ENCODE measurements at regions not wholly inside any gene's neighbourhood (a gene's known extent, or its start where the extent isn't known, plus 50 kb on each side); places are given as distances from the start of the nearest gene placed in this dataset.

DNA sequence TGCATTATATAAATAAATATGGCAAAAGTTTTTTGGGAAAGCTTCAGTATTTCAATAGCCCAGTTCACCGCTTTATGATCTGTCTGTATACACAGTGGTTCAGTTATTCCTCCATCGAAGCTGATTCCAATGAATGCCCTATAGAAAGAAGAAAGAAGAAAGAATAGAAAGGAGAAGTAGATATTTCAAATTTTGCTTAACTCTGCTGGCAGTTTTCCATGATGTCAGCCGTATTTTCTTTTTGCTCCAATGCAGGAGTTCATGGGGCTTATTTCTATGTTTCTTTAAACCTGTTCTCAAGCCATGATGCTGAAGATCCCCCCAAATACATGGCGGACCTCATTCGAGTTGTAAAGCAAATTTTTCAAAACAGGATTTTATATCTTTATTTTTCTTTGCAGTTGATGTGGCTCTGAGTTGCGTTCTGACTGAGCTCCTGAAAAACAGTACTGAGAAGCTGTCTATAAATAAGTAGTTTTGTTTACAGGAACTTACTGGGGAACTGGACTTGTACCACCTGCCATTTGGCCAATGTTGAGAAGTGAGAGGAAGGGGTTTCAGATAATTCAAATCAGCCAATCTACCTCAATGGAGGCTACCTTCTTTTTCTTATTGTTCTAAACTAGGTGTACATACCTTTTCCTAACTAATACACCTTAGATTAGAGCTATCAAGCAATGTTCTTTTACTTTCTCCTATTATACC, 418.5 kb upstream of the MEF2C start:
- DNase-seq (ENCODE audit: low read depth in 2 of 2), result no peak

DNA sequence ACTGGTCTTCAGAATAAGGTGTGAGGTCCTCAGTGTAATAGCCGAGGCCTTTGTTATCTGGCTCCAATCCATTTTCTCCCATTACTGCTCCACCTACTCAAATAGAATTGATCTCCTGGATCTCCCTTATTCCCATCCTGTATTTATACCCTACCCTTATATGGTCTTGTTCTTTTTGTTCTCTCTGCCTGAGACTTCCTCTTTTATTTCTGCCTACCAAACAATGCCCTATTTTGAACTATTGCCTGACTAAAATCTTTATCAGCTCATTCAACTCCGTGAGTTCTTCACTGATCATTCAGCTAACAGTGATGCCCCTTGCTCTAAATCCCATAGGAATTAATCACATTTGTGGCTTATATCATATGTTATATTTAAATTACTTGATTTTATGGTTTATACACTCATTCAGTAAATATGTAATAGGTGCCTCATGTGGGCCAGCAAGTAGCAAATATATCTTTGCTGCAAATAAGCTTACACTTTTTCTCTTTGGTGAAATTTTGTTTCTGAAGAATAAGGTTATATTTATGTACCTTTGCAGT, 417.5 kb upstream of the MEF2C start:
- no peak for DNase-seq (ENCODE audit: low read depth in 2 of 2)

DNA sequence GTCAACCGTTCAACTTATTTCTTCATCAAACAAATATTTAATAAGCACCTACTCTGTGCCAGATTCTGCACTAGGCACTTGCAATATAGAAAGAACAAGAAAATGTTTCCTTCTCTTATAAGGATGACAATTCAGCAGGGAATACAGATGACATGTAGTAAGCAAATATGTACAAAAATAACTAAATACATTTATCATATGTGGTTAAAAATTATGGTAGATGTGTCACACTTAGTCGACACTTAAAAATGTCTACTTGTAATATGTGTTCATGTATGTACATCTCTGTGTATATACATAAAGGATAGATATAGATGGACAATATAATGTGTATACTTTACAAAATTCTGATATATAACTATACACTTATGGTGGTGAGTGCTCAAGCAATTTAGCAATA, 417.0 kb upstream of the MEF2C start:
- no peak for DNase-seq (ENCODE audit: low read depth in 2 of 2)

DNA sequence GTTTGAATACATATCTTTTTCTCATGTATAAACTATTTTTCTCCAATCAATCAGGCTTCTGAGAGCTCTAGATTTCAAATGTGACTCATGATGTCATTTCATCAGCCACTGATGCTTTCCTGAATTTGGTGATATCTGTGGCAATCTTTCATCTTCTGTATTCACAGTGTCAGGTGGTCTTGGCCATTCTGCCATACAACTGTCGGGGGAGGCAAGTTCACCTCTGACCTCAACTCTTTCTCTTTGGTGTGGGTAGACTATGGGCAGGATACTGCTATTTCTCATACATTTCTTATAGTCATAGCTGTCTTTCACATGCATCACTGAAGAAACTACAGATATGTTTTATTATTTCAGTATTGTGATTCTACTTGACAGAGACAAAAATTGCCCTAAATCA, 414.1 kb upstream of the MEF2C start:
- DNase-seq (ENCODE audit: low read depth in 2 of 2), result no peak

DNA sequence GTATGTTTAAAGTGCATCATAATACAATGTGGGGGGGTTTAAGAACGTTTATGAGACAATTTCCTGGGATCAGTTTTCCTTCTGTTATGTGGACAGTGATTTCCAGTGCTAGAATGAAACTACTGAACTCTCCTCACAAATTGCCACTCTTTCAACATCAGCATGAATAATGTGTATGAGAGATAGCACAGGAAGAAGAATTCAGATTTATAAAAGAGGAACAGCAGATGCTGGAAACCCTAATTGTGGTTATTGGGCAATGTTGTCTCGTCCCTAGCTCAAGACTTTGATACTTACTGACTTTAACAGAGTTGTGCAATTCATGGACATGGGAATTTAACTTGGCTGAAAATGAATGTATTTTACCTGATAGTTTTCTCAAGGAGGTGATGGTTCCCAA, 410.8 kb upstream of the MEF2C start:
- DNase-seq (ENCODE audit: low read depth in 2 of 2), result no peak

DNA sequence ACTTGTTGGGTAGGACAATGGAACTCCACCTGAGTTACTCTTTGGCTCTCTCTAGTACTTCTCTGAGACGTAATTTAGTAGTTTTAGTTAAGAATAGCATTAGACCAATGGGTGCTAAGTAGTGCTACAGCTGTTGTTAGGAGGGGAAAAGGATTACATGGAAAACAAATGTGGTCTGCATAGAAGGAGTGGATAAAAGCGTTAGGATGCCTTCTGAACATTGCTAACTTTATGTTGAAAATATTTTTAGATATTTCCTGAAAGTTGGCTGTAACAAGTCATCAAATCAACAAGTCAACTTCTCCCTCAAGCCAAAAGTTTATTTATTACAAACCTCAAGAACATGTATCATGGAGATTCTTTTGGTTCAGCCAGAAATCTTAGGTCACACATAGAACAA, 409.5 kb upstream of the MEF2C start:
- DNase-seq (ENCODE audit: low read depth in 2 of 2), result no peak

DNA sequence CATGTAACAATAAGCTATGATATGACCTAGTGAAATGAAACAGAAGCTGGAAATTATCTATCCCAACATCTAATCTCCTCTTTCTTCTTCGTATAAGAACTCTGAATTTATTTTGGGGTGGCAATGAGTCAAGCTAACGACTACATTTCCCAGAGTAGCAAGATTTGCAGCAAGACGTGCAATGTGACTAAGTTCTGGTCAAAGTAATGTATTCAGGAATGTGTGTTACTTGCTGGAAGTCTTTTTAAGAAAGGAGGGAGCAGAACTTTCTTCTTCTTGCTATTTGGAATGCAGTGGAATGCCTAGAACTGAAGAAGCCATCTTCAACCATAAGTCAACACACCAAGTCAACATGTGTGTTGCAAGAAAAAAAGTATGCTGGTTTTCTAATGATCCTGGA, 406.6 kb upstream of the MEF2C start:
- DNase-seq (ENCODE audit: low read depth in 2 of 2), result no peak

DNA sequence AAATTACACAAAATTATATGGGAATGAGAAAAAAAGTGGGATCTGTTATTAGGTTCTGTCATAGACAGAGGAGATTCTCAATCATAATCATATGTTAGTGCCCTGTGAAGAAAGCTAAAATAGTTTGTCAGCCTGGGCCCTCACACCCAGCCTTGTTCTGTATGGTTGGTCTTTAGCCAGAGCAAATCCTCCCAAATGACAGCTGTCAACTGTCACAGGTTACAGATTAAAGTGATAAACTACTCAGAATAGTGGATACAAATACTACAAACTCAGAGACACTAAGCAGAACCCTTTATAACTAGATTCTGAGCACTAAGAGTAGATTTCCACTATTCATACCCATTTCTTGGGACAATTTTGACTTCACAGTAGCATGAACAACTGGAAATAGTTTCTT, 405.0 kb upstream of the MEF2C start:
- DNase-seq (ENCODE audit: low read depth in 2 of 2), result no peak

DNA sequence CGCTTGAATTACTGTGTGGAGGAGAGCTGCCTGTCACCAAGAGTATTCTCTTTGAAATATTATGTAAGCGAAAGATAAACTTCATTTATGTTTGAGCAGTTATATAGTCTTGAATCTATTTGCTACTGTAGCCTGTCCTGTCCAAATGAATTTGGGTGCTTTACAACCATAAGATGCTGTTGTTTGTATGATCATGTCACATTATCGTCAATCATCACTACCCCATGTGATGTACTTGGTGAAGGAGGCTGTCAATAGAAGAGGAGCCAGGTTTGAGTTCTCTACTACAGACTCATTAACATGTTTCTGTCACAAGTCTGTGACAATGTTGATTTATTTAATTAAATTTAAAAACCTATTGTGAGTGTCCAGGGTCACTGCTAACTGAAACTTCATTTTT, 403.3 kb upstream of the MEF2C start:
- DNase-seq (ENCODE audit: low read depth in 2 of 2), result no peak

DNA sequence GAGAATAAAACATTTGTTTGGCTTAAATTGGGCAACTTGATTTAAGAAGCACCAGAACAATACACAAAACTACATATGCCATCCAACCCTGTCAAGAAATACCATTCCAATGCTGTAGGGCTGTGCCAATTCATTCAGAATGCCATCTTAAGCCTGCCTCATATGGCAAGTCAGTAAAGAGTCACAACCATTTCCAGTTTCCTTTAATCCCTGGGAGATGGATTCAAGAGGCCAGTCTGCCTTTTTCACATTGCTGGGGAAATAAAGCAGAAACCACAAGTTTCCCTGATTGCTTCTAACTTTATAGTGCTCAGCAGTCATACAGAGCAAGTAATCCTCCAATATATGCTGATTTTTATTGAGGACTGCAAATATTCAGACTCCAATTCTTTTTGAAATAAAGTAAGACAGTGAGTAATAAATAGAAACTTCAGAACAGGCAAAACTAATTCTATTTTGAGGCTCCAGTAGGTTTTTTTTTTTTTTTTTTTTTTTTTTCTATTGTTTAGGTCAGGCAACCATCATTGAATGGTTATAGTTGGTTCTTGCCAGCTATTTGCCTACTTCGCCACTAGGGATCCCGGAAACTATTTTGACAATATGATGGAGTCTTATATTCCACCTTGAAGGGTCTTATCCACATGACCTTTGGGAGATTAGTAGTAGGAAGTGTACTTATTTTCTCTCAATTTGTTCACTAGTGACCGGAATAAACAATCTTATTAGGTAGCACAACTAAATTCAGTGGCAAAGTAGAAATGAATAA, 400.9 kb upstream of the MEF2C start:
- DNase-seq (ENCODE audit: low read depth in 2 of 2), result no peak

DNA sequence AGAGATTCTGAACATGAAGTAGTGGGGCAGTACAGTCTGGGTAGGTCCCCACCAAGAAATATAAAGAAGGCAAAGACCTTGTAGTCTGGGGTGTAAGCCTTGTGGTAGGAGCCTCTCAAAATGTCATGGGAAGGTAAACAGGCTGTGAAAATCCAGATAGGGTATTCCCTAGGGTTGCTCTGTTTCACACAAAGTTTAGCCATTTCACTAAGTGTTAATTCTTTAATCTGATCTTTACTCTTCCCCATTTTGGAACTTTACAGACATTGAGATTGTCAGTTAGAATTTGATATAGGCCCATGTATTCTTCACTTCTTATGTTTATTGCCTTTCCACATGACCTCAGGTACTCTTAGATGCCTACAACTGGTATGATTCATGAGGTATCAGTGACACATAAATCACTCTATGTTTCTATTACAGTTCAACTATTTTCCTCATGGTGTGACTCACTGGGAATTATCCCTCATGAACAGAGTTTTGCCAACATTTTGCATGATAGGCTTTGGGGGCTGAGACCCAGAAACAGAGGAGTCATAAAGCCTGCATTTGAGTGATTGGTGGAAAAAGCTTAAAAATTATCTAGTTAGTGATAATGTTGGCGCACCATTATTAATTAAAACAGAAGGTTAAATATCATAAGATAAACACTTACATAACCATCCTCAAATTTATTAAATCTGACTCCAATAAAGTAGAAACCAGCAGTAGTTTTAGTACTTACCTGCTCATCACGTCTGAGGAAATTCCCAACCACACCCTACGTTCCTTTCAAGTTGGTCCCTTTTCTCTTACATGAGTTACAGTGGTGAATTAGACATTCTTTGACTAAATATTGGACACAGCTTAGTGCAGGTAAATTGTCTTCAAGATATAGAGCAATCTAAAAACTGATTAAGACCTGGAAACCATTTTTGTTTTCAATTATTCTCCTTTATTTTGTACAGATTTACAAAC, 399.8 kb upstream of the MEF2C start:
- no peak for DNase-seq (ENCODE audit: low read depth in 2 of 2)

DNA sequence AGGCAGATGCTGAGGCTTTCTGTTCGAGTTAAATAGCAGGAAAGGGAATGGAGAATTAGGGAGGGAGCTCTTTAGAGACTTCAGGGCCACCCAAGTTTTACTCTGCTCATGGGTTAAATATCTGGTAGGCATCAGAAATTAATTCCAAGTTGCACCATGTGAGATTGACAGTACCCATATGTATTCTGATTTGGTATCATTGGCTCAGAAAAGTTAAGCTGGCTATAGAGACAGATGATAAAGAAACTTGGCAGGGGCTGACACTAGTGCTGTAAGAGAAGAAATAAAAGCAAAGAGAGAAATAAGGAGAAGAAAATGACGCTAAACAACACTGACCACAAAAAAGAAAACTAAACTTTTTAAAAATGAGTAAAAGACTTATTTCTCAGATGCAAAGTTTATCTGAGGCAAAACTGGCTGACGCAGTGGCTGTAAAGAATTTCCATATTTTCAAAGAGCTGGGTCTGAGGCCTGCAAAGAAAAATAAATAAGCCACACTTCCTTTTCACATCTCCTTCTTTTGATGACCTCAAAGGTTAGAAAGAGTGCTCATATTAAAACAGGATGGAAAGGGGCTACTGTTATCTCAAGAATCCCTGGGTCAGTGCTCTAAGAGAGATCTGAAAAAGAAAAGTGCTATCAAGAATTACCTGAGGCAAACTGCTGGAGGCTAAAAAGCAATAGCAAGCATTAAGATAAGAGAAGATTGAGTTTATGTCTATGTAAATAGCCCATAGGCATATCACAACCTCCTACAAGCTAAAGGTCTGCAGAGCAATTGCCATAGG, 399.0 kb upstream of the MEF2C start:
- DNase-seq (ENCODE audit: low read depth in 2 of 2), result no peak

DNA sequence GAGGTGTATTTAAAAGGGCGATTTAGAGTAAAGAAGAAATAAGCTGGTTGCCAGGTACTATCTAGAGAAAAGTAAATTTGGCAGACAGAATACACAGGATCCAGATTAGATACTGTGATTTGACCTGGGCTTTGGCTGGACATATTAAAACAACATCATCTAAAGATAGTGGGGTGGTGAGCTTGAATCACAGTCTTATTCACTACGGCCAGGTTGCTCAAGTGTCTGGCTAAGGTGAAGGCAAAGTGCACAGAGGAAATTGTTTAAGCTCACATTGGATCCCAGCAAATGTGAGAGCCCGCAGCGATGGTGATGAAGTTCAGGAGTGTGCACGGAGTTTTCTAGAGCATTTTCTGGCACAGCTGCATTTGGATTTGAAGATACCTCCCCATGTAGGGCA, 398.2 kb upstream of the MEF2C start:
- DNase-seq (ENCODE audit: low read depth in 2 of 2), result no peak

DNA sequence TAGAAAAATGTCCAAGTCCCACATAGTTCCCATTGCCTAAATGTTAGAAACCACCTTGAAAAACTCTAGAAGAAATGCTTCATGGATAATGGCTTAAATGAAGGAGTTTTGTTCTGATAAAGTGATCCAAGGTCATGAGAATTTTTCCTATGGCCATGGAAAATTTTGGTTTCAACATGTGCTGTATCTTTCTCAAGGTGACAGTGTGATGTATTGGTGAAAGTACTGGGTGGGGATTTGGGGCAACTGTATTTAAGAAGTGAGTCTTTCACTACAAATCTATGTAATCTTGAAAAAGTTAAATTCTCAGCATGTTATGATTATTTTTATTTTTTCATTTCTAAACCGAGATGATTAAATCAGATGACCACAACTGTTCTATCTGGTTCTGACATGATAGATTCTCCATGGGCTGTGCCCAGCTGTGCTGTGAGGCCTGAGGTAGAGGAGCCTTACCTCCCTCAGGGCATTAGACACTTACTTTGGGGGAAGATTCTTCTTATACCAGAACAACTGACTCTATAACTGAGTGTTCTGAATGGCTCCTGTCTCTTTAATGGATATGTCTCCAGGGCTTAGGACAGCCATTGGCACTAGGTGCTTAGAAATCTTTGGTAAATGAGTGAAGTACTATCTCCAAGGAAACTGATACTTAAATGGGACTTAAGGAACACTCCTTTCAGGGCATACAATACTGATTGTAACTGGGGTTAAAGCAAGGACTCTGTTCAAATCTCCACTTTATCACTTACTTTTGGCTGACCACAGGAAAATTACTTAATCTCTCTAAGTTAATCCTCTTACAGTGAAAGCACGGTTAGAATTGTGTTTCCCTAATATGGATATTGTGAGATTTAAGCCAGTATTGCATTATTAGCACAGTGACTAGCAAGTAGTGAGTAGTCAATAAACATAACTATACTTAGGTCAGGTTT, 397.4 kb upstream of the MEF2C start:
- no peak for DNase-seq (ENCODE audit: low read depth in 2 of 2)

DNA sequence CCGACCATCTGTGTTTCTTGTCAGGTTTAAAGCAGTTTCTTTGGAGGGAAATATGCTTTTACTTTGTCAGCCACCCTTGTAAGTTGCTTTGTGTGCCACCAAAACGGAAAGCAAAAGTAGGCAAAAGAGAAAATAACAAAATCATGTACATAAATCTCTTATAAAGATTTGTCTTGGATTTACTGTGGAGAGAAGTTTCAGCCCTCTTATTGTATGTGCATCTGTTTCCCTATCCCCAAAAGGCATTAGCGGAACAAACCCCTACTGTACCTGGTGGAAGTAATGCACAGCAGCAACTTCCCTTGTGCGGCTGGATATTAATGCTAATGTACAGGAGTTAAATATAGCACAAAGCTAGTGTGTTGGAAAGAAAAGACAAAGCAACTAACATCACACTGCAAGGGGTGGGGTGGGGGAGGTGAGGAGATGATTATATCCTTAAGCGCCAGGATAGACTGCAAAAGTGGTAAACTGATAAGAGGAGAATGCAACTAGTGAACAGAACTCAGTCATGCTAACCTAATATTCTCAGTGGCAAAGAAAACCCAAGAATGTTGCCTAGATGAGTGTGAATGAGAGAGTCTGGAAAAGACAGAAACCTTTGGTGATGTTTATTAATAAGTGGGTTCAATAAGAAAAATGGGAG, 396.5 kb upstream of the MEF2C start:
- no peak for DNase-seq (ENCODE audit: low read depth in 2 of 2)

DNA sequence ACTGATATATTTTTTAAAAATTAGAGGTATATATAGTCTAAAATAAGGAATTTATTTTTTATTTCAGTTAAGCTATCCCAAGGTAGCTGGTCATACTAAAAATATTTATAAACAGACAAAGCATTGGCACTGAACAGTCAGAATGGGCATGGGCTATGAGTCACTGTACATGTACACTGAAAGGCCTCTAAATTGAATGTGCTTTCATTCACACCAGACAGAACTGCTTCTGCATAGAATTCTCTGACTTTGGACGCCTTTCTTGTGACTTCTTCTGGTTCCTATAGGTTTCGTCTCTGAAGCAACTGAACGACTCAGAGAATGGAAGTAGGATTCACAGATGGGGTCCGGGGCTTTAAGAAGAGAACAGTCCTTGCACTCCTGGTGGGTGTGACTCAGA, 394.8 kb upstream of the MEF2C start:
- no peak for DNase-seq (ENCODE audit: low read depth in 2 of 2)

DNA sequence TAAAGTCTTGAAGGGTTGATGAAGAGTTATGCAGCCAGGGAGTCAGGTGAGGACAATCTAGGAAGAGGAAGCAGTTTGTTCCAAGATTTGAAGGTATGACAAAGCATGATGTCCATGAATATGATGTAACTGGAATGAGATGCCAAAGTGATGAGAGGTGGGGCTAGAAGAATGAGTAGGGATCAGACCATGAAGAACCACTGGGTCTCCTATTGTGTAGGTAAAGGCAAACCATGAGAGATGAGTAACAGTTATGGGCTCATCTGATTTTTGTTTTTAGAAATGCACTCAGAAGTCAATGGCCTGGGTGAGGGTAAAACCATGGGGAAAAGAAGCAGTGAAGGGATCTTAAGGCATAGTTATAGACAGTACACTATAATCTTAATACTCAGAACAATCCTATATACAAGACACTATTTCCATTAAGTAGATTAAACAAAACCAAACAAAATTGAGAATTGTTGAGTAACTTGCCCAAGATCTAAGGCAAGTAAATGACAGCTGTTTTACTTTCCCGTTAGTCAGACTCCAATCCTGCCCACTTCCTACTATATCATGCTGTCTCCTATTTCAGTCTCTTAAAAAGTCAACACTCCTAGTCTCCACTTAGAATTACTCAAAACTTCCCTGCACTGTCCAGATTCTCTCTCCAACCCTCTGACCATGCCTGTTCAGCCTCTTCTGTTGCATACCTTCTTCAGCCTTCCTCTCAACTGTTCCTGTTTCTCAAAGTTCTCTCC, 393.8 kb upstream of the MEF2C start:
- no peak for DNase-seq (ENCODE audit: low read depth in 2 of 2)

DNA sequence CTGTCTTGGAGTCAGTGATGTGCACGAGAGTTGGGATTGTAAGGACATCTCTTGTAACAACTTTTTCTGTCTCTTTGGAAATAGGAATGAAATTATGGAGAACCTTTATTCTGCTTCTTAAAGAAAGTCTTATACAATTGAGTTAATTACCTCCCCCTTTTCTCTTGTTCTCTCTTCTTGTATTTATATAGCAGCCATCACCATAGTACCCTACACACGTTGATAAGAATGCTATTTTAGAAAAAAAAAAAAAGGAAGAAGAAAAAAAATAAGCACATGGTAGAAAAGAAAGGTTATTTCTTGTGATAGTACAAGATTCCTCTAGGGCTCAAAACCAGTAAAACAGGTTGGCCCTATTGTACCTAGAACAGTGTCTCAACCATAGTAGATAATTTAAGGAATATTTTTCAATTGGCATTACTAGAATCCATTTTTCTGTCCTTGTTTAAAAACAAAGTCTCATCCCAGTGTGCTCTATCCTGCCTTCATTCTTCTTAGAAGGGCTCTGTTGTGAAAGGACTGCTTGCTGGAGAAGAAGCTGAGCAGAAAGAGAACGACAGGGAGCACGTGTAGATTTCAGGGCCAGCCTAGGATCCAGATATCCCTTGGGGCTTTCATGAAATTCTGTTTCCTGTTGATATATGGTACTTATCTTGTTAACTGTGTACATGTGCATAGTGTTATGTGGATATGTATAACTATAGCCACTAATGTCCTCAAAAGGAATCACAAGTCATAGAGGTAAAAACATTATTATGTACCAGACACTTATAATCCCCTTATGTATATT, 392.3 kb upstream of the MEF2C start:
- no peak for DNase-seq (ENCODE audit: low read depth in 2 of 2)

All from activated CD8-positive, alpha-beta memory T cell treated with anti-CD3 and anti-CD28 coated beads for 4 hours (primary cell).